22Rv1 (cell line): ENCODE measurements at regions not wholly inside any gene's neighbourhood (a gene's known extent, or its start where the extent isn't known, plus 50 kb on each side); places are given as distances from the start of the nearest gene placed in this dataset.

ENCODE experiments used
- H3K27ac ChIP-seq: fragments of 450-650 bp; 2 replicates; pipeline ENCODE4 v1.5.1; 2017
- ZFX ChIP-seq: fragments of 450-650 bp; IDR thresholded peaks from 2 replicates; pipeline ENCODE4 v1.6.1; 2017; ENCODE audit warnings: antibody characterized with exemption, borderline replicate concordance
- TF ChIP-seq, protein P1 (sequence below): fragments of 450-650 bp; IDR thresholded peaks from 2 replicates; pipeline ENCODE4 v1.5.1; 2017; ENCODE audit warnings: mild to moderate bottlenecking

DNA sequence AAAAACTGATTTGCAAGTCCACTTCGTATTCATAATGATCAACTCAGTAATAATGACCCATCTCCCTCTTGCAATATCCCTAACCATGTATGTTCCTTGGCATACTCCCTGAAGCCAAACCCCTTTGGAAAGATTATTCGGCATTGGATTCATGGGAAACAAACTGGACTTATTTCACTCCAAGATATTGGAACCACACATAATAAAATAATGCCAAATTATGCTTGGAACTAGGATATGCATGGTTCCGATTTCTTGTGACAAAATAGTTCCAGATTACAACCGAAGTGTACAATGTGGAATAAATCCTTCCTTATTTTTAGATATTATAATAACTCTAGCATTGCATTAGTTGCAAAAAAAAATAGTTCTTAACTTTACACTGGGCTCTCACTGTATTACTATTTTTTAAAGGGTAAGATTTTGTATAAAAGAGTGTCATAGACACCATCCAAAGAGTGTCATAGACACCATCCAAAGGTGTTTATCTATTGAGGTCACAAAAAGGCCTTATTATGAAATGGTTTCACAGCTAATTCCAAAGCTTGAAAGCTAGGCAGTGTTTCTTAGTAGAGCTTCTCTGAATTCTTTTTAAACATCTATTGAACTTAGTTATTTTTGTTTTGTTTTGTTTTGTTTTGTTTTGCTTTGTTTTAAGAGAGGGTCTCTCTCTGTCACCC lies 410.9 kb upstream of the JARID2 start:
- H3K27ac ChIP-seq: no peak overlapping the region
- TF ChIP-seq, protein P1, sequence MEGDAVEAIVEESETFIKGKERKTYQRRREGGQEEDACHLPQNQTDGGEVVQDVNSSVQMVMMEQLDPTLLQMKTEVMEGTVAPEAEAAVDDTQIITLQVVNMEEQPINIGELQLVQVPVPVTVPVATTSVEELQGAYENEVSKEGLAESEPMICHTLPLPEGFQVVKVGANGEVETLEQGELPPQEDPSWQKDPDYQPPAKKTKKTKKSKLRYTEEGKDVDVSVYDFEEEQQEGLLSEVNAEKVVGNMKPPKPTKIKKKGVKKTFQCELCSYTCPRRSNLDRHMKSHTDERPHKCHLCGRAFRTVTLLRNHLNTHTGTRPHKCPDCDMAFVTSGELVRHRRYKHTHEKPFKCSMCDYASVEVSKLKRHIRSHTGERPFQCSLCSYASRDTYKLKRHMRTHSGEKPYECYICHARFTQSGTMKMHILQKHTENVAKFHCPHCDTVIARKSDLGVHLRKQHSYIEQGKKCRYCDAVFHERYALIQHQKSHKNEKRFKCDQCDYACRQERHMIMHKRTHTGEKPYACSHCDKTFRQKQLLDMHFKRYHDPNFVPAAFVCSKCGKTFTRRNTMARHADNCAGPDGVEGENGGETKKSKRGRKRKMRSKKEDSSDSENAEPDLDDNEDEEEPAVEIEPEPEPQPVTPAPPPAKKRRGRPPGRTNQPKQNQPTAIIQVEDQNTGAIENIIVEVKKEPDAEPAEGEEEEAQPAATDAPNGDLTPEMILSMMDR: no peak
- TF ChIP-seq ZFX: no peak

GRCh38 chr6:14837435-14837834 lies 408.4 kb upstream of the JARID2 start:
- no peak for TF ChIP-seq ZFX
- TF ChIP-seq, protein P1: no peak

GRCh38 chr6:14838133-14838583 lies 407.7 kb upstream of the JARID2 start:
- H3K27ac ChIP-seq: no peak overlapping the region
- TF ChIP-seq, protein P1: no peak
- no peak for TF ChIP-seq ZFX

More at GRCh38 chr6:14837435-14837834, 408.4 kb upstream of the JARID2 start:
- H3K27ac ChIP-seq: no peak overlapping the region

DNA sequence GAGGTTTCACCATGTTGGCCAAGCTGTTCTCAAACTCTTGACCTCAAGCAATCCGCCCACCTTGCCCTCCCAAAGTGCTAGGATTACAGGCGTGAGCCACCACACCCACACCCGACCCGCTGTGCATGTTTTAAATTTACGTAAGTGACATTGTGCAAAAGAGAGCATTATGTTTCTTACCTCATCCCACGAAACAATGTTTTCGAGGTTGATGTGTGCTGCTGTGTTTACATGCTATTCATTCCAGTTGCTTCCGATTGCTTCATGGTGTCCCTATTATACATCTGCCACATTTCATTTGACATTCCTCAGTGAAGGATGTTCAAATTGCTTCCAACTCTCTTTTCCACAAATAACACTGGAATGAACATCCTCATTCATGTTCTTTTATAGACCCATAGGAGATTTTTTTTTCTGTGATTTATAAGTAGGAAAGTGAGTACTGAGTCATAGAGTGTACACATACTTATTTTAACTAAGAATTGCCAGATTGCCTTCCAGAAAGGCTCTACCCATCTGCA lies 403.9 kb upstream of the JARID2 start:
- no peak for TF ChIP-seq ZFX
- TF ChIP-seq, protein P1: no peak
- H3K27ac ChIP-seq: no peak overlapping the region

- H3K27ac ChIP-seq: no peak overlapping the region
- TF ChIP-seq, protein P1: no peak
- TF ChIP-seq ZFX: no peak
Measured at GRCh38 chr6:14844411-14844810, 401.5 kb upstream of the JARID2 start.

- TF ChIP-seq ZFX: no peak
- TF ChIP-seq, protein P1: no peak
- no peak overlapping the region for H3K27ac ChIP-seq
Measured at GRCh38 chr6:14848019-14848418, 397.9 kb upstream of the JARID2 start.

DNA sequence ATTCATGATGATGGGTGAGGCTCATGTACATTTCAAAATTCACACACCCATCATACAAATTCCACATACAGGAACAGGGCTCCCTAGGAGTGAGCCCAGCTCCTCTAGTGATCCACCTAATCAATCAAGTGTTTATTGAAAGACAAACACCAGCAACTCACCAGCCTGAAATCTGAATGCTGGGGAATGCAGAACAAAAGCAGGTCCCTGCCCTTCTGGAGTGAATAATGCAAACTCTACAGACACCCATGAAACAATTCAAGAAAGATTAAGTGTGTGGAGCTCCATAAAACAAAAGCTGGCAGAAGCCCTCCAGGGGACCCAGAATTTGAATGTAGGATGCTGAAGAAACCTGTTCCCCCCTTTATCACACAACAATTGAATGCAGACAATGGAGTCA lies 396.7 kb upstream of the JARID2 start:
- TF ChIP-seq, protein P1: no peak
- no peak for TF ChIP-seq ZFX
- no peak overlapping the region for H3K27ac ChIP-seq
